WERI-Rb-1 (cell line): ENCODE measurements at regions not wholly inside any gene's neighbourhood (a gene's known extent, or its start where the extent isn't known, plus 50 kb on each side); places are given as distances from the start of the nearest gene placed in this dataset.

Experiments used
- DNase-seq: peaks from one replicate; pipeline ENCODE4 v3.0.0-alpha.2; 2020
- H3K27ac ChIP-seq: fragments of 250-450 bp; sonication (Bioruptor Pico); 2 replicates; pipeline ENCODE4 v1.5.1; 2020; ENCODE audit warnings: mild to moderate bottlenecking, moderate library complexity
- H3K27me3 ChIP-seq: fragments of 250-450 bp; sonication (Bioruptor Pico); 2 replicates; pipeline ENCODE4 v1.5.1; 2021; ENCODE audit warnings: mild to moderate bottlenecking, low read depth, moderate library complexity; ENCODE audit not compliant: insufficient read depth, severe bottlenecking
- H3K36me3 ChIP-seq: fragments of 250-450 bp; sonication (Bioruptor Pico); 2 replicates; pipeline ENCODE4 v1.5.1; 2020; ENCODE audit warnings: mild to moderate bottlenecking, moderate library complexity
- H3K4me3 ChIP-seq: 2 replicates; pipeline ENCODE4 v1.5.1; 2011; ENCODE audit warnings: low read depth, mild to moderate bottlenecking, control low read depth, low read length
- H3K9me3 ChIP-seq: fragments of 250-450 bp; sonication (Bioruptor Pico); 2 replicates; pipeline ENCODE4 v1.5.1; 2021; ENCODE audit warnings: mild to moderate bottlenecking, moderate library complexity; ENCODE audit not compliant: severe bottlenecking
- CTCF ChIP-seq: IDR thresholded peaks from 2 replicates; pipeline ENCODE4 v1.5.1; 2011; ENCODE audit warnings: low read depth, mild to moderate bottlenecking, control low read depth, inconsistent platforms, low read length

GRCh38 chr14:38839694-38840365, 263.2 kb downstream of the SEC23A start:
- Histone ChIP-seq H3K27me3 (peaks cover 91% of the 10 kb centered on the region), H3K9me3 (no peaks in the 10 kb centered on the region), H3K4me3 (no peak overlapping the region), H3K27ac (no peak overlapping the region), H3K36me3 (no peaks in the 10 kb centered on the region)
- DNase-seq, result no peak
- no peak for TF ChIP-seq CTCF

GRCh38 chr14:38838979-38839323, 264.1 kb downstream of the SEC23A start:
- H3K27me3 ChIP-seq, result peaks cover 94% of the 10 kb centered on the region
- no peaks in the 10 kb centered on the region for H3K36me3 ChIP-seq
- H3K27ac ChIP-seq, result no peak overlapping the region
- DNase-seq, result no peak
- no peaks in the 10 kb centered on the region for H3K9me3 ChIP-seq
- TF ChIP-seq CTCF, result no peak
- H3K4me3 ChIP-seq, result no peak overlapping the region

GRCh38 chr14:38838049-38838978, 264.7 kb downstream of the SEC23A start:
- Histone ChIP-seq H3K27ac (no peak overlapping the region), H3K4me3 (no peak overlapping the region), H3K36me3 (no peaks in the 10 kb centered on the region), H3K9me3 (no peaks in the 10 kb centered on the region), H3K27me3 (peaks cover 92% of the 10 kb centered on the region)
- no peak for TF ChIP-seq CTCF
- no peak for DNase-seq

- H3K36me3 ChIP-seq, result no peaks in the 10 kb centered on the region
- no peaks in the 10 kb centered on the region for H3K9me3 ChIP-seq
- H3K4me3 ChIP-seq, result no peak overlapping the region
- DNase-seq, result no peak
- no peak overlapping the region for H3K27ac ChIP-seq
- TF ChIP-seq CTCF, result no peak
- H3K27me3 ChIP-seq, result peaks cover 91% of the 10 kb centered on the region
Measured at GRCh38 chr14:38837343-38838048, 265.5 kb downstream of the SEC23A start.

- Histone ChIP-seq H3K9me3 (no peaks in the 10 kb centered on the region), H3K27me3 (peaks cover 88% of the 10 kb centered on the region), H3K4me3 (no peak overlapping the region), H3K36me3 (no peaks in the 10 kb centered on the region), H3K27ac (no peak overlapping the region)
- no peak for TF ChIP-seq CTCF
- no peak for DNase-seq
Measured at GRCh38 chr14:38836539-38836938, 266.5 kb downstream of the SEC23A start.
